Medulla oblongata (tissue), 1 donor: ENCODE measurements at regions not wholly inside any gene's neighbourhood (a gene's known extent, or its start where the extent isn't known, plus 50 kb on each side); places are given as distances from the start of the nearest gene placed in this dataset.
A peak's percentile ranks its signal among the peaks of the same experiment; 100 is the strongest.

Source experiments
- DNase-seq: peaks from one replicate; pipeline ENCODE4 v3.0.0-alpha.2; 2015; ENCODE audit errors: extremely low spot score

DNA sequence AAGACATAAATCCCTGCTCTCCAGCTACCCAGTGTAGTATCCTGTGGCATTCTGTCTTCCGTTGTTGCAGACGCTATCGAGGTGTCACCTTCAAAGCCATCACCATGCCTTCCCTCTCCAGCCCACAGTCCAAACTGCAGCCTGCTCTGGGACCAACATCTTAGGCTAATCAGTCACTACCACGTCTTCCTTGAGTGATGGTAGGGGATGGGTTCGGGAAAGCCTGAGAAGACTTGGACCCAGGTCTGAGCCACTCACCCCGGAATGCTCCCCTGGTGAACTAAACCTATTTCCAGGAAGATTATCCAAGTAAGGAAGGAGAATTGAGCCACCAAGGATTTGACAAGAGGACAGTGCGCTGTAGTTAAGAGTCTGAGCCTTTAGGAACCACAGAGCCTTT, 52.9 kb upstream of the IRX1 start:
- DNase-seq: no peak

GRCh38 chr5:3542158-3542557, 53.5 kb upstream of the IRX1 start:
- no peak for DNase-seq

DNA sequence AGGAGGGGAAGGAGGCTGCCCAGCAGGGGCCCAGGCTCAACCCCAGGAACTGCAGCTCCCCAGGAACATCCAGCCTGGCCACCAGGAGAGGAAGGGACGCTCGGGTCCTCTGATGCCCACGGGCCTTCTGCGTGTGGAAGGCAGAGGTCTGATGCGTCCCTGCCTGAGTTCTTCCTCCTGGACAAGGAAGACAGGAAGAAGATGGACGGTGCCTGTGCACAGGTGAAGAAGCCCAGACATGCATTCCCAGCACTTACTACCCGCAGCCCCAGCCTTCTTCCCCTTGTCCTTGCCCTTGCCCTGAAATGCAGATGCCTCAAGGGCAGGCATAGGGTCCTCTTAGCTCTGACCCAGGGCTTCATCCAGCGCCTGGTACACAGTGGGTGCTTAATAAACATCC, 56.7 kb upstream of the IRX1 start:
- no peak for DNase-seq

DNA sequence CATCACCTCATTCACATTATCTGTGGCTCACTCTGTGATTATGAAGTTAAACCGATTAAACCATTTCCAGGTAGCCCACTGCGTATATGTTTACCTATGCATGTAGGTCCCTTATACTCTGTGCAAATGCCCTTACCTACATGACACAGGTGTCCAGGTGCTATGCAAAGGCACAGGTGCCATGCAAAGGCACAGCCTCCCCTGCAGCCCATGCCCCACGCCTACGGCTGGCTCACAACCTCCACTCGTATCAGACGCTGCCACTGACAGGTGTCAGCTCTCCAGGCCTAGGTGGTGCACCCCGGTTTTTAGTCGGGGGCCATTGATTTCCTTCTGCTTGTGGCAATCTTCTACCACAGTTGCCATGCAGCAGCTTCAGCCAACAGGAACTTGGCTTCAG, 57.7 kb upstream of the IRX1 start:
- no peak for DNase-seq

- DNase-seq: no peak
Observed at GRCh38 chr5:3535414-3536211, 60.0 kb upstream of the IRX1 start.

- no peak for DNase-seq
Observed at GRCh38 chr5:3534997-3535396, 60.6 kb upstream of the IRX1 start.

GRCh38 chr5:3531320-3531986, 64.2 kb upstream of the IRX1 start:
- no peak for DNase-seq

DNA sequence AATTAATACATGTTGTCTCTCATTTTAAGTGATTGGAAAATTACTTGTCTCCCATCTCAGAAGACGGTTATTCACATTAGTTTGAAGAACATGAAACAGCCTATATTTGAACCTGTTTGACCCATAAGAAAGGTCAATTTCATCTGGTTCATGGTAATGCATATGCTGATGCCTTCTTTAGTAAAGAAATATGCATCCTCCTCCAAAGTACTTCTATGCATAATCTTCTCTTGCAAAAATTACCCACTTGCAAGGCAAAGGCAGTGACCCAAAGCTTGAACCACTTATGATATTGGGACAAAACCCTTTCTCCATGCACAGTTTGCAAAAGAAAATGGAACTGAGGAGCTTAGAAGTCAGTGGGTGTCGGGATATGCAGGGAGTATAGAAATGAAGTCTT, 65.4 kb upstream of the IRX1 start:
- DNase-seq: no peak

- no peak for DNase-seq
Observed at GRCh38 chr5:3526551-3527185, 69.0 kb upstream of the IRX1 start.

- no peak for DNase-seq
Observed at GRCh38 chr5:3522491-3522890, 73.1 kb upstream of the IRX1 start.

- no peak for DNase-seq
Observed at GRCh38 chr5:3518576-3518975, 77.1 kb upstream of the IRX1 start.

DNA sequence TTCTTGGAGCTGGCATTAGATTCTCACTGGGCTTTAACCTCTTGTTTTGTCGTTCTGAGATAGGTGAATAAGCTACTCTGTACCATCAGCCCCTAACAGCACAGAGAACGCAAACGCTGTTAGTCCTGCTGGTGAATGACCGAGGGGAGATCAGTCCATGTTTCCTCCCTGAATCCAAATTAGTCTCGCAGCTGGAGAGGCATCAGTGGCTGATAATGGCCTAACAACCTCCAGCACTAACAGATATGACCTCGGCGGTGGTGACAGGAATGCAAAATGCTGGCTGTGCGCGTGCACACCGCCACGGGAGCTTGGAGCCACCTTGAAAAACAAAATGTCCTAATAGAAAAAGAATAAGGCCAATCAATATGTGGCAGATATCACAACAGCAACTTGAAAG, 77.6 kb upstream of the IRX1 start:
- no peak for DNase-seq

DNA sequence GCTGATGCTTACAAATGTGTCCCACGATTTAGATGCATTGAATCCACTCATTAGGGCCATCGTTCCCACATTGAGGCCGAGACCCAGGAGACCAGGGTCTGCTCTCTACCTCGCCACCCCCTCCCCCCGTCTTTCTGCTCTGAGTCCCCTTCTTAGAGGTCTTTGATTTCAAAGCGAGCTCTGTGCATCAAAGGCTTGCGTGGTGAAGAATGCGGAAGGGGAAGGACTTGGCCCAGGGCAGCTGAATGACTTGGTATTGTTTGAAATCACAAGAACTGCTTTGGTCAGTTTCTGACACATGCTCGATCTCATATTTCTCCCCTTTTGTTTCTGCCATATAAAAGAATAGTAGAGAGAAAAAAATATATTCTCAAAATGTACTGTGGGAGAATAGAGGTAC, 78.3 kb upstream of the IRX1 start:
- peak; percentile 18 for DNase-seq

DNA sequence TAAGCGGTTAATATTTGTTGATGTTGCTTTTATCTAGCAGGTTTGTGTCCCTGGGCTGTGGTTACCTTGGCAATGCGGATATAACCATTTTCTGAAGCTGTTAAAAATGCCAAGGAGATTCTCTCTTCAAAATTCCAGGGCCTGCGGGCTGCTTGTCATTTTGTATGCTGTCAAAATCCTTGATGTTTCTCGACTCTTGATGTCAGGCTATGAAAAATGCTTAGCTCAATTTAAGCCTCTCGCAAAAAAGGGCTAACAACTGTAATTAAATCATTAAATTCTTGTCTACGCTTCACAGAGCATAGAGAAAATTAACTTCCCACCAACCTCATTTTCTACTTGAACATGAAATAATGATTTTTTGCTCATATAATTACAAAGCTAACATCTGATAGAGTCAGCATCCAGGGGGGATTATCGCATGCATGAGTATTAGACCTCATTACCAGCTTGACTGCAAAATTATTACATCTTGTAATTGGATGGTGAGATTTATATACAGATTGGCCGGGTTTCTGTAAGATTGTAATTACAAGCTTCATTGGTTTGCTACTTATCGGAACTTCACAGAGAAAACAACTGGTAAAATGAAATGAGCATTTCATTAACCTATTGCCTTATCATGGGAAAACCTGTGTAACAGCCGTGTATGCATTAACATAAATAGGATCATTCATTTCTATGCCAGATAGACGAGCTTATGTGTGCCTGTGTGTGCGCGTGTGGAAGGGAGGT, 83.1 kb upstream of the IRX1 start:
- no peak for DNase-seq

DNA sequence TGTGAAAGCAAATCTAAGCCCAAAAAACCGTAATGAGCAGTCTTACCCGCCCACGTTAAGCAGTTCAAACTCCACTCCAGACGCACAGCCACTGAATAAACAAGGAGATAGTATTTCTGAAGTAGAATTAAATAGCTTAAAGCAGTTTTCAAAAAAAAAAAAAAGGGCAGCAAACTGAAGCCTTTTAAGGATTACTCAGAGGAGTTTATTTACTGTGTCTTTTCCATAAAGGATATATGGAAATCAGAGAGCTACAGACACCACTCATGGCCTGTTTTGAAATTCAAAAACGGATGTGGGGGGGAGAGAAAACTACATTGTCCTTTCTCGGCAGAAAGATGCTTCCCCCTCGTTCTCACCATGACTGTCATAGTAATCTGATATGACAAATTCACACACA, 83.7 kb upstream of the IRX1 start:
- DNase-seq: no peak

DNA sequence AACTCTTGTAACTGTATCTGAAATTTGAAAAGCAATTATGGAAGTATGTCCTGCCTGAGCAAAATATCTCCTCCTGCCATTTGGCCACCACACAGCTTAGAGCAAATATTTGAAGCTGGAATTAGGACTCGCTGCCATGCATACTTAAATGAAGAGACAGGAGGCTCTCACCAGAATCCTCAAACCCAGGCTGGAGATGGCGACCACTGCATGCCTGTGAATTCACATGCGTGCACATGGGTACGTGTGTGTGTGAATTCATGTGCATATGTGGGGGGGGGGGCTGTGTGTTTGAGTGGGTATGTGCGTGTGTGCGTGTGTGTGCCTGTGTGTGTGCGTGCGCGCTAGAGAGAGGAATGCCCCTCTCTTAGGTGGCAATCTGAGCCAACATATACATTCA, 84.1 kb upstream of the IRX1 start:
- DNase-seq: no peak

DNA sequence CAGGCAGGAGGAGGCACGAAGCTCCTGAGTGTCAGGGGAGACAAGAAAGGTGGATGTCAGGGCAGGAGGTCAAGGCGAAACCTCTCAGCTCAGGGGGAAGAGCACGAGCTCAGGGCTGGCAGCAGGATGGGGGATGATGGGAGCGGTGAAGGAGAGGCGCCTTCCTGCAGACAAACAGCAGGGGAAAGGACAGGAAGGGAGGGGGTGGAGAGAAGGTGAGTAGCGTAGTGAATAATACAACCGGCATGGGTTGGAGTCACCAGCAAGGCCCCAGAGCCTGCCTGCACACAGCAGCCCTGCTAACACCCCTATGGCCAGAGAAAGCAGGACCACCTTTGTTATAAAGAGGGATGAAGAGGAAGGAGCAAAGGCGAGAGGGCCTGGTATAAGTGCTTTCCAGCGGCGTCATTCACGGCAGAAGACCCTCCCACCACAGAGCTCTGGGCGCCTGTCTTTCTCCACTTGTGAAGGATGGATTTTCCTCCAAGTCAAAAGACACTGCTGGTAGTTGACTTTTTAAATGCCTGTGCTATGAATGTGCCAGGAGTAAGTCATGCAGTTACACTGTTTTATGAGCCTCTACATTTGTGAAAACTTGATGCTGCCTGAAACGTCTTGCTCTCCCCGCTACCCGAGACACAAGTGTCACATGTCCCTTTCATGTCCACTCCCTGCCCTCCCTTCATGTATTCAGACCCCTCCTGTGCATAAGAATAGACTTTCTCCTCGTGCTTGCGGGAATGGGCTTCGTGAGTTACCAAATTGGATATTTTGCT, 84.8 kb upstream of the IRX1 start:
- DNase-seq: no peak

- no peak for DNase-seq
Observed at GRCh38 chr5:3509290-3509689, 86.3 kb upstream of the IRX1 start.

GRCh38 chr5:3508395-3508794, 87.2 kb upstream of the IRX1 start:
- DNase-seq: no peak

DNA sequence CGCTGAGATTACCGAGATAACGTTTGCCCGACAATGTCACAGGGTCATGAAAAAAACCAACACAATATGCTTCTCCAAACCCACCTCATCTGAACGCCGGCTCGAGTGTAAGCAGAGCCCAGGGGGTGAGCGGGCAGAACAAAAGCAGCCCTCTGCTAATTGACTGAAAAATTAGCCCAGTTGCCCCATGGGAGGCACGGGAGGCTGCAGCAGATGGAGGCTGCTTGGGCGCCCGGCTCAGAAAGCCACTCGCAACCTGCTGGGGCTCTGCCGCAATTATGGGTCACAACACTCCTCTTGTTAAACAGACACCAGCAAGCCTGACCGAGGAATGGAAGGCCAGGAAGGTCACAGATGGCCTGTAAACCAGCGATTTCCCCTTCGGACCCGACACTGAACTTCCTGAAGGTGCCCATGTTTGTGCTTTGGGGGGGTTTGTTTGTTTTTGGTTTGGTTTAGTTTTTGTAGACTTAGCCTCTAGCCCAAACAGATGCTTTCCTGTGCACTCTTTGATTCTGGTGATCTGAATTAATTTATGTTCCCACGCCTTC, 104.6 kb upstream of the IRX1 start:
- DNase-seq: no peak

DNA sequence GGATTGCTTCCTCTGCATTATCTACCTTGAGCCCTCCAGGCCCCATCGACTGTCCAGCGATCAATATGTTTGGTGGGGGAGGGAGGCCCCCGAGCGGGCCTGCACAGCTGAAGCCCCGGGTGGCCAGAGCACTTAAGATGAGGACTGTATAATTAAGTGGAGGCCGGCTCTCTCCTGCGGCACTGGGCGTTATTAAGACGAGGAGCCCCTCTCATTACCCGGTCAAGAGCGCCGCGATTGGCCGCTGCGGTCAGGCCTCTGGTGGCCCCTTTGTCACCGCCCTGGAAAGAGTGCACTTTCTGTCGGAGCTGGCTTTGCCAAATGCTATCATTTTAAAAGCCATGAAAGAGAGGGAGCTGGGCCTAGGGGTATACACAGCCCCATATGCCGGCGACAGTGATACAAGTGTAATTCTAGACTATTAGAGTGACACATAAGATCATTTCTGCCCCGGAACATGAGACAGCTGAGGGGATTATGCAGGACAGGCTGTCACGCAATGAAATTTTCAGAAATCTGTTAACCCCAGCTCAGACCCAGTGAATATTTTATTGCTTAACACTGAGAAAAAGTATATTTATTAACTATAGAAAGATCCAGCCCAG, 106.3 kb upstream of the IRX1 start:
- no peak for DNase-seq
